HG02852 (cell line): ENCODE measurements at regions not wholly inside any gene's neighbourhood (a gene's known extent, or its start where the extent isn't known, plus 50 kb on each side); places are given as distances from the start of the nearest gene placed in this dataset.
A peak's percentile ranks its signal among the peaks of the same experiment; 100 is the strongest.
"Not testable (repeated sequence)": the region's sequence is repeated elsewhere in the genome, so short reads cannot be mapped to it uniquely, and the experiment has no call there.

Experiments used
- ATAC-seq: cut with Tn5 transposase; IDR thresholded peaks from one replicate; pipeline ENCODE4 v1.9.1; 2021; ENCODE audit warnings: mild to moderate bottlenecking, moderate library complexity; ENCODE audit not compliant: unreplicated experiment

GRCh38 chr5:144771802-144772201 lies 601.1 kb downstream of the KCTD16 start:
- ATAC-seq = no peak

- ATAC-seq = no peak
Measured at GRCh38 chr5:144742361-144742760, 571.7 kb downstream of the KCTD16 start.

DNA sequence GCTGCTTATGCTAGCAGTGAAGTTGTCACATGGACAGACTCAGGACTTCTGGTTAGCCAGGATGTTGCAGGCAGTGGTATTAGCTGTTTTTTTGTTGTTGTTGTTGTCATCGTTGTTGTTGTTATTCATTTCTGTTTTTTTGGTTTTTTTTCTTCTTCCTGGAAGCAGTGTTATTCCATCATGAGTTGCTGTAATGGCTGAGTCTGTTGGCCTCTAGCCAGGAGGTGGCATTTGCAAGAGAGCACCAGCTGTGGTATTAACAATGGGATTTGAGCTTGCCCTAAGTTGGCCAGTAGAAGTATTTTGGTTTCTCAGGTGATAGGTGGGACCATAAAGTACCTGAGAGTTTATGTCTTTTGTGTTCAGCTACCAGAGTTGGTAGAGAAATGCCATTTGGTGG lies 561.1 kb downstream of the KCTD16 start:
- ATAC-seq = no peak

DNA sequence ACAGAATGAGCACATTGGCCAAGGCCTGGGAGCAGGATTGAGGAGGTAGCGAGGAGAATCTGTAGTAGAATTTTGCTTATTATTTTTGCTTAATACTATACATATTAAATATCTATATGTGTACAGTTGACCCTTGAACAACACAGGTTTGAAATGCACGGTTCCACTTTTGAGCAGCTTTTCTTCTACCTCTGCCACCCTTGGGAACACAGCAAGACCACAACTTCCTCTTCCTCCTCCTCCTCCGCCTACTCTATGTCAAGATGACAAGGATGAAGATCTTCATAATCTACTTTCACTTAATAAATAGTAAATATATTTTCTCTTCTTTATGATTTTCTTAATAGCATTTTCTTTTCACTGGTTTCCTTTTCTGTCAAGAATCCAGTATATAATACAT lies 541.4 kb downstream of the KCTD16 start:
- ATAC-seq = peak; percentile 83

DNA sequence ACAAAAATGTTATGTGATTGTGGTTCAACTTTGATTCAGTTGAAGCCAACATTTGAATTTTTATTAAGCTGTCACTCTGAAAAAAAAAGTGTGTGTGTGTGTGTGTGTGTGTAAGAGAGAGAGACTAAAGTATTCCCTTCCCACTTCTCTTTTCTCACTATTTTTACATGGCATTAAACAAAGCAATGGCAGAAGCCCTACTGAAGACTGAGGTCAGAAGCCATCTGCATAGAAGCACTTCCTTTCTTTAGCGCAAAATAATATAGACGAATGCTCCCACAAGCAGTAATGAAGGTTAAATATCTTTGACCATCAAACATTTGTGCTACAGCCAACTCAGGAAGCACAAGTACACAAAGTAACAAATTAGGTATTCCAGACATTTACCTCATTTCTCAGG lies 540.5 kb downstream of the KCTD16 start:
- no peak for ATAC-seq

DNA sequence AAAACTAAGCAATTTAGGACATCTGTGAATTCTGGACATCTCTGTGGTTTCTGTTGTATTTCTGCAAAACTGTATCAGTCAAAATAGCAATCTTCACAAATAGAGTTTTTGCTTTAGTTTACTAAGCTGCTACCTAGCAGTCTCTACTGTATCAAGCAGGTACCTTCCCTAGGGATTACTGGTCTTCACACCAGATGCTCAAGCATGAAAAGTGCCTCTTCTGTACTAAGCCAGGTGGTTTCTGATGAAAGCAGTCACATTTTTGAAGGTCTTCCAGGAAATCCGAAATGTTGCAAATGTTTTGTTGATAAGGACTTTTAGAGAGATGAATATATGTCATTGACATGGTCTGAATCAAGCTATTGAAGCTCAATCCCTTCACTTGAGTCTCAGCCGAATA lies 540.0 kb downstream of the KCTD16 start:
- ATAC-seq = no peak

GRCh38 chr5:144703776-144704175 lies 533.1 kb downstream of the KCTD16 start:
- no peak for ATAC-seq

- ATAC-seq = no peak
Measured at GRCh38 chr5:144698484-144698883, 527.8 kb downstream of the KCTD16 start.

DNA sequence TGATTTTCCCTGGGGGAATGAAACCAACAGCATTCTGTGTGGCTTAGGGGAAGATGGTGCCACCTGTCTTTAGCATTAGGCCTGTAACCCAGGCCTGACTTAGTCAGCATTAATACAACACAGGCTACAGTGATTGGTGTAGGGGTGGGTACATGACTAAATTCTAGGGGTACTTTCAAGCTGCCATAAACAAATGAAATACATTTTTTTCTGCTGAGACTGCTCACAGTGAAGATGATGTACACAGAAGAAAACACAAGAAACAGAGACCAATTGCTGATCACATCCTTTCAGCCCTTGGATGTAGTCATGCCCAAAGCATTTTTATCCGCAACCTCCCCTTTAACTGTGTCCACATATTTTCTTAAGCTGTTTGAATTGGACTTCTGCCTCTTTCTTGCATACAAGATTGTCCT lies 527.2 kb downstream of the KCTD16 start:
- ATAC-seq = no peak

DNA sequence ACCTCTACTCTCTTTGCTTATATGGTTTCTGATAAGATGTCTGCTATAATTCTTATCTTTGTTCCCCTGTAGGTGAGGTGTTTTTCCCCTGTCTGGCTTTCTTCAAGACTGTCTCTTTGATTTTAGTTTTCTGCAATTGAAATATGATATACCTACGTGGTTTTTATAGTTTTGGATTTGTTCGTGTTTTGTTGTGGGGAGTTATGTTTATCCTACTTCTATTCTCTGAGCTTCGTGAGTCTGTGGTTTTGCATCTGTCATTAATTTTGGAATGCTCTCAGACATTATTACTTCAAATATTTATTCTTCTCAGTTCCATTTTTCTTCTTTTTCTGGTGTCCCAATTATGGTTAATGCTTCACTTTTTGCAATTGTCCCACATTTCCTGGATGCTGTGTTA lies 521.3 kb downstream of the KCTD16 start:
- ATAC-seq = no peak

DNA sequence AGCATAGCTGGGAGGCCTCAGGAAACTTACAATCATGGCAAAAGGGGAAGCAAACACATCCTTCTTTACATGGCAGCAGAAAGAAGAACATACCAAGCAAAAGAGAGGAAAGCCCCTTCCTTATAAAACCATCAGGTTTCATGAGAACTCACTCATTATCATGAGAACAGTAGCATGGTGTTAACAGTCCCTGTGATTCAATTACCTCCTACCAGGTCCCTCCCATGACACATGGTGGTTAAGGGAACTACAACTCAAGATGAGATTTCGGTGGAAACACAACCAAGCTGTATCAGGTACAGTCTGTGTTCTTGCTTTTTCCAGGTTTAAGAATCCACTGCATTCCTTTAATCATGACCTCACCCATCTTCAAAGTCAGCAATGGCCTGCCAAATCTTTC lies 514.2 kb downstream of the KCTD16 start:
- ATAC-seq = no peak

- ATAC-seq = no peak
Measured at GRCh38 chr5:144680711-144681110, 510.0 kb downstream of the KCTD16 start.

DNA sequence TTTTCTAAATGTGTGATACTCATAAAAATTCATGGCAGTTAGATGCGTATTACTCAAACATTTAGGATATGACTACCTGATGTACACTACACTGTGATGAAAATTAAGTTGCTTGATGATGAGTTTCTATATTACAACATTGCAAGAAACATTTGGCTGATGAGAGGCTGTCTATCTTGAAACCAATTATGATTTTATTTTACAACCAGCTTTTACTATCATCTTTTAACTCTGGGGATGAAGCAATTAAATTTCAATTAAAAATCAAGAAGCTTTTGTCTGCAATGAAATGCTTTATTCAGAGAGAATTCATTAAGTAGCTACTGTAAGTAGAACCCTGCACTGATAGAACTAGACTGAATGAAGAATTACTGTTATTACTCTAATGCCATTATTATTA lies 500.4 kb downstream of the KCTD16 start:
- ATAC-seq = no peak

GRCh38 chr5:144659634-144660227 lies 489.1 kb downstream of the KCTD16 start:
- ATAC-seq = no peak

- no peak for ATAC-seq
Measured at GRCh38 chr5:144644317-144644716, 473.6 kb downstream of the KCTD16 start.

GRCh38 chr5:144638787-144639186 lies 468.1 kb downstream of the KCTD16 start:
- ATAC-seq = no peak

- no peak for ATAC-seq
Measured at GRCh38 chr5:144634138-144634537, 463.5 kb downstream of the KCTD16 start.

- ATAC-seq = no peak
Measured at GRCh38 chr5:144598451-144599068, 427.9 kb downstream of the KCTD16 start.

- ATAC-seq = no peak
Measured at GRCh38 chr5:144596517-144596916, 425.8 kb downstream of the KCTD16 start.

- ATAC-seq = no peak
Measured at GRCh38 chr5:144594919-144595318, 424.2 kb downstream of the KCTD16 start.

DNA sequence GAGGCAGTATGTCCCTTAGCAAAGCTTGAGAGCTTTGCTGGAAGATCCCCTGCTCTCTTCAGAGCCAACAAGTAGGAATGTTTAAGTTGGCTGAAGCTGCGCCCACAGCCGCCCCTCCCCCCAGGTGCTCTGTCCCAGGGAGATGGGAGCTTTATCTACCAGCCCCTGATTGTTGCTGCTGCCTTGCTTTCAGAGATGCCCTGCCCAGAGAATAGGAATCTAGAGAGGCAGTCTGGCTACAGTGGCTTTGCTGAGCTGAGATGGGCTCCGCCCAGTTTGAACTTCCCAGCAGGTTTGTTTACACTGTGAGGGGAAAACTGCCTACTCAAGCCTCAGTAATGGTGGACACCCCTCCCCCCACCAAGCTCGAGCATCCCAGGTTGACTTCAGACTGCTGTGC lies 423.6 kb downstream of the KCTD16 start:
- ATAC-seq = not testable (repeated sequence)

DNA sequence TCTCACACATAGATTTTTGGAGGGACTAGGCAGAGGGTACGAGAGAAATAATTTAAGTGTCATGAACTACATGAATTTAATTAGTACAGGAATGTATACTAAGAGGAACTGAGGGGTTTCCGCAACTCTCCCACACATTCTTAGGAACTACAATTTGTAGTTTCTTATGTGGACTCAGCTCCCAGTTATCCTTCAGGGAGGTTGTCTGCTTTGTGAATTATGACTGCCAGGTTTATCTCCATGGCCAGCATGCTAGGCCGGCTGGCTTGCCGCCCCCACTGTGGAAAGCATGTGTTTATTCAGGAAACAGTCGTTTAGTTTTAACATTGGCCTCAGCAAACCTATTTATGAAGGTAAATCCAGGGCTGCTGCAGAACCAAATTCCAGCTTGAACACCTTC lies 415.0 kb downstream of the KCTD16 start:
- no peak for ATAC-seq
